GM18507 (cell line): ENCODE measurements at regions not wholly inside any gene's neighbourhood (a gene's known extent, or its start where the extent isn't known, plus 50 kb on each side); places are given as distances from the start of the nearest gene placed in this dataset.

Experiments used
- DNase-seq: peaks from one replicate; pipeline ENCODE4 v3.0.0; 2011; ENCODE audit warnings: low read depth; ENCODE audit not compliant: insufficient read length; ENCODE audit errors: extremely low spot score
- FAIRE-seq: peaks from 2 replicates; lab custom pipeline; 2011; peaks lifted over from hg19 to GRCh38; lab: Jason Lieb, UNC

DNA sequence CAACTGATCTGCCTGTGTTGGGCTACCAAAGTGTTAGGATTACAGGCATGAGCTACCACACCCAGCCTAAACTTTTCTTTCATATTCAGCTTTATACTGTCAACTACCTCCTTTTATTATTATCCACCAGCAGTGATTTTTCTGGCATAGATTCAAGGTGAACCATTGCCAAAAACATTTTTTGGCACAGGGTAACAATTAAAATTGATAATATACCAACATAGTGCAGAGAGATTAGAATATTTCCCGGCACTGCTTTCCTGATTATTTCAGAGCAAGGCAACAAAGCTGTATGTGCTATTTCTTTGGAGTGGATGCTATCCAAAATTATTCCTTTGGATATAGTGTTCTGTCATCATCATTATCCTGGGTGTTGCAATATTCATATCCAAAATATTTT is 781.6 kb upstream of the SOX9 start:
- FAIRE-seq: no peak

DNA sequence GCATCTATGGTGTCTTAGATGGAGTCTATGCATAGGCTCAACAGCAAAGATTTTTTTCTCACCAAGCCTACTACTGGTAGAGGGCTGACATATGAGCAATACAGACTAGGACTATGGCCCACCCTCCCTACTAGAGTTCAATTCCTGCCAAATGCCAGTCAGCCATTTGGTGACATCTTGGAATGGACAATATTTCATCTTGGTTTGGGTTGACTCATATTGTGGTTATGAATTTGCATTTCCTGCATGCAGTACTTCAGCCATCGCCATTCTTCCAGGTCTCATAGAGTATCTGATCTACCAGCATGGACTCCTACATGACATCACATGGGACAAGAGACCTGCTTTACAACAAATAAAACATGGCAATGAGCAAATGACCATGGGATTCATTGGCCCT is 778.1 kb upstream of the SOX9 start:
- DNase-seq: no peak
- no peak for FAIRE-seq

More for the DNA sequence above, 781.6 kb upstream of the SOX9 start:
- no peak for DNase-seq

DNA sequence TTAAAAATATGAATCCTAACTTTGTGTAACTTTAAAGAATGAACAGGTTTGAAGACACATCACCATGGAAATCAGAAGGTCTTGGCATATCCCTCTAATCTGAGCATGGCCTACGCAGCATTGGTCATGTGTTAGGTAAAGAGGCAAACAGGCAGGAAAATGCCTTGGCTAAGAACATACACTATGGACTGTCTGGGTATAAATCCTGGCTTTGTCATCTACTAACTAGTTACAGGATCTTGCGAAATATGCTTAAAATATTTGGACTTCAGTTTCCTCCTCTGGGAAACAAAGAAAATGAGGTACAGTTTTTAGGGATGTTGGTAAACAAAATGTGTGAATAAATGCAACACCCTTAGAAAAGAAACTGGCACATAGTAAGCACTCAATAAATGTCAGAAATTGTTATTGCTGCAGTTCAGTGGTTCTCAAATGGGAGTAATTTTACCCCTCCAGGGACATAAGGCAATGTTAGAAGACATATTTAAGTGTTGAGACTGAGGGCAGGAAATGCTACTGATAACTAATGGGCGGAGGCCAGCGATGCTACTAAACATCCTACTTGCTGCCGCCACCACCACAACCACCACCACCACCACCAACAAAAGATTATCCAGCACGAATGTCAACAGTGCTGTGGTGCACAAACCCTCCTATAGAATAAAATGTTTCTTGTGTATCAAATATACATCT is 770.8 kb upstream of the SOX9 start:
- FAIRE-seq: no peak
- no peak for DNase-seq

DNA sequence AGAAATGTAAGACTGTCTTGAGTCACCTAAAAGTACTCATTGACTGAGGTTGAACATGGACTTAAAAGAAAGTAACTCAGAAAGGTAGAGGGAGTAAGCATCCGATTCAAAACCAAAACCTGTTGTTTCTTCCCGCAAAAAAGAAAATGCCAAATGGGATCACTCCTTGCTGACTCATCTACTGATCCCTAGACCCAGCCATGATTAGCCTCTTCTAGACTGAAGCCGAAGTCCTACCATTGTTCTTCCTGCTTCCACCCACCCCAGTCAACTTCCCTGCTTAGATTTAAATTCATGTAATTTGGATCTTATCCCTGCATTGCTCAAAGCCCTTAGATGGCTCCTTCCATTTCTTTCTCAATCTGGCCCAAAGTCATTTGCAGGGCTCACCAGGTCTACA is 760.5 kb upstream of the SOX9 start:
- DNase-seq (no peak), FAIRE-seq (no peak)

DNA sequence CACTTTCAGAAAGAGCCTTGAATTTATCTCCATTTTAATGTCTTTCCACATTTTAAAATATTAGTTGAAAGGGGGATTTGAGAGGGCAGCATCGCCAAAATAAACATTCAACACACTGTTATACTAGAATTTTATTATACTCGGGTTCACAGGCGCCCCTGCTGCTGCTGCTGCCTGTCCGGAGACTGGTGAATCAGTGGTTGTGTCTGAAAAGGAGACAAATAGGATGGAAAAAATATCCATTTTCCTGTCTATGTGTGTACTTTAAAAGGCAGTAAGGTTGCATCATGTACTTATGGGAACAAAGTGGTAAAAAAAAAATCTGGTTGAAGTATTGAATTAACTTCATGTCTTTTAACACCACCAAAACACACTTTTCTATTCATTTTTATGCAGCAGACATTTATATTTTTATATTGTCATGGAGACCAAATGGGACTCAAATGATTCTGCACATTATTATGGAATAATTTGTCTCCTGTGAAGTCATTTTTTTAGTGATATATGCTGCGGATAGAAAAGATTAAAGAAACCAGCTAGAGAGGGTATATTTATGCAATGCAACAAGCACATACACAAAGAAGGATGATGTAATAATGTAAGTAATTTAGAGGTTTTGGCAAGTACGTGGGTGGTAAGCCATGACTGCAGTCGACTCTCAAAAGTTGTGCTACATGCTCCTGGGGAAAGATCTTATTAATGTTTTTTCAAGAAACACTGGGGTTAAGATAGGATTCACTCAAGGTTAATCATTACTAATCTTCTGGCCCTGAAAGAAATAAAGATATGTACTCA is 759.0 kb upstream of the SOX9 start:
- DNase-seq: no peak
- no peak for FAIRE-seq

DNA sequence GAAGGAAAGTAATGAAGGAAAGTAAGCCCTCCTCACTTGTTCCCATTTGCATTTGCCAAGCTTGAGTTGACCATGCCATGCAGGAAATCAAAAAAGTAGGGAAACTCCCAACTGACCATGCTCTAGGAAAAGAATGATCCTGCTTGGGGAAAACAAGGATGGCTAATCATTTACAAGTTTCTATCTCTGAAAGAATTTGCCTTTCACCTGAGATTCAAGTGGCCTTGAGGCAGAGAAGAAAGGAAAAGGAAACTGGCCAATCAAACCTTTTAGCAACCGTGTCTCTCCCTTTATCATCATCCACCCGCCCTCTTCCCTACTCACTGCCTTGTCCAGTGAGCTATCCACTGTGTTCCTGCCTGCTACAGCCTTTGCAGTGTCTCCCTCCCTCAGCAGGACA is 757.2 kb upstream of the SOX9 start:
- DNase-seq (no peak), FAIRE-seq (no peak)

DNA sequence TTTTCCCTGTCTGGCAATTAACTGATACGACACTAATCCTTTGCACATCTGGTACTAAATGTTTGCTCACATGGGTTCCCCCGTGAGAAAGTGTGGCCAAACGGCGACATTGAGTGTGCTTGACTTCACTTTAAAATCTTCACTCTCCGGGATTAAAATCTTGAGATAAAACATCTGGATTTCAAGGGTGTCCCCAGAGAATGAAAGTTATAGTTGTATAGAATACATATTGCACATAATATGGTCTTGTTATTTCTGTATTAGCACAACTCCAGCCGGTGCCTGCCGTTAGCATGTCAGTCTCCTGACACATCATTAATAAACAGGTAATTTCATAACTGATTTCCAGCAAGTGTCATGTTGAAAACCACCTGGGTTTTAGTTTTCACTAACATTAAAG is 749.0 kb upstream of the SOX9 start:
- FAIRE-seq: no peak

DNA sequence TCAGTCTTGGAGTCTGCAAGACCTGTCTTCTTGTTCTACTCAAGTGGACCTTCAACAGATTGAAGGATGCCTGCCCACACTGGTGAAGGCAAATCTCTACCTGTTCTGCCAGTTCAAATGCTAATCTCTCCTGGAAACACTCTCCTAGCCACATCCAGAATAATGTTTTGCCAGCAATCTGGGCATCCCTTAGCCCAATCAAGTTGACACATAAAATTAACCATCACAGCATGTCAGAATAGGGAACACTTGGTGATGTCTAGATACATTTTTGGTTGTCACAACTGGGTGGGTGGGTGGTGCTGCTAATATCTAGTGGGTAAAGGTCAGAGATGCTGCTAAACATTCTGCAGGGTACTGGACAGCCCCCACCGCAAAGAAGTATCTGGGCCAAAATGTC is 744.9 kb upstream of the SOX9 start:
- DNase-seq (no peak), FAIRE-seq (no peak)

More for the DNA sequence above, 749.0 kb upstream of the SOX9 start:
- no peak for DNase-seq

DNA sequence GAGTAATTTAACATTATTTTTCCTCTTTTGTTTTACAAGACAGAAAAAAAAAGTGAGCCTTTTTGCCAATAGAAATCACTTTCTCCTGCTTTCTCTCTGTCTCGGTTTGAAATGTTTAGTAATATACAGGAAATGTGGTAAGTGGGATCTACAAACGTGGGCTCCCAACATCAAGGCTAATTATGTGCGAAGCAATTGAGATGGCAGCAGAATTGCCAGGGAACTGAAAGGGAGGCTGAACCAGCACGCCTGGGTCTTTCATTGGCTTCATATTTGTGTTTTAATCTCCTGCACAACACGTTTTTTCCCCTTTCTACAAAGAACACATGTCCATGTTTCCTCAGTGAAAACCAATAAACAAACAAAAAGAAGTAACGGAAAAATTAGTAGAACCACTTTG is 743.9 kb upstream of the SOX9 start:
- FAIRE-seq: no peak

DNA sequence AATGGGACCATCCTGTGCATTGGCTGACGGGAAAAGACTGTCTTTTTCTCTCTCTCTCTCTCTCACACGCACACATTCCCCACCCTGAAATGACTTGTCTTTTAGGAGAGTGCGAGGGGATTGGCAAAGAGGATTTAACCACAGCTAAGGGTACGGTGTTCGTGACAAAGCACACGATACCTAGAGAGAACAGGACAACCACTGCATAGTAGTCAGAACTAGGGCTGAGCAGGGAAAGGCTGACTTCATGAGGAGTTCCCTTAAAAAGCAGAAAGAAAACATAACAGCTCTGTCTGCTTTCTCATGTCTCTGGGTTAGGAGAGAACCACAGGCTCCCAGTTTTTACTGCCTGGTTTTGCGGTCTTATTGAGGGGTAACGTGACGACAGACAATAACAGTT is 742.8 kb upstream of the SOX9 start:
- DNase-seq (no peak), FAIRE-seq (no peak)

More for the DNA sequence above, 743.9 kb upstream of the SOX9 start:
- no peak for DNase-seq

DNA sequence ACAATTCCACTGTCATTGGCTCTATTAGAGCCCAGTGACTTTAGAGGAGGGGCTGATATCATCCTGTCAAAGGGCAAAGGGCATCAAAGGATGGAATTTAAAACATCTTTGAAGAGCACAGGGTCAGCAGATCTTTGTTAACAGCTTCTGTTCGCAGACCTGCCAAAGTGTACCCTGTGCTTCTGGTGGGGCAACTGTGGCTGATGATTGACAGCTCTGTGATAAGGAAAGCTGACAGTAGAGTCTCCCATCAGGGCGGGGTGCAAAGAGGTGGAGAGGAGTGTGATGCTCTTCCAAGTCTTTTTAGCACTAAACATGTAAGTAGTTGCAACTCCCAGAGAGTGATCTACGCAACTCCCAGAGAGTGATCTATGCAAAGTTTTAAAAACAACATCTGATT is 742.1 kb upstream of the SOX9 start:
- FAIRE-seq (no peak), DNase-seq (no peak)

DNA sequence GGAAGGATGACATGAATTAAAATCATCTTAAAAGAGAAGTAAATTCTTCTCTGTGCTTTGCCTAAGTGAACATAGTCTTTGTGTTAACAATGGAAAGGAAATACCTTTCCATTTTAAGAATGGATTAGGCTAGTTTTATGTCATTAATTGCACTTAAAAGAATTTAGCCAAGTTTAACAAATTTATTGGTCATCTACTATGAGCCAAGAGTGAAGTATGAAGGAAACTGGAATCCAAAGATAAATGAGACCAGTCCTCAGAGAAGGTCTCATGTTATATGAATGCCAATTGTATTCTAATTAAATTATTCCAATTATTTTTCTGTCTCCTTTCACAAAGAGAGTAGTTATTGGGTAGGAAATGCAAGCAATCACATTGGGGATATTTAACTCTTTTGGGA is 741.3 kb upstream of the SOX9 start:
- no peak for DNase-seq
- no peak for FAIRE-seq

DNA sequence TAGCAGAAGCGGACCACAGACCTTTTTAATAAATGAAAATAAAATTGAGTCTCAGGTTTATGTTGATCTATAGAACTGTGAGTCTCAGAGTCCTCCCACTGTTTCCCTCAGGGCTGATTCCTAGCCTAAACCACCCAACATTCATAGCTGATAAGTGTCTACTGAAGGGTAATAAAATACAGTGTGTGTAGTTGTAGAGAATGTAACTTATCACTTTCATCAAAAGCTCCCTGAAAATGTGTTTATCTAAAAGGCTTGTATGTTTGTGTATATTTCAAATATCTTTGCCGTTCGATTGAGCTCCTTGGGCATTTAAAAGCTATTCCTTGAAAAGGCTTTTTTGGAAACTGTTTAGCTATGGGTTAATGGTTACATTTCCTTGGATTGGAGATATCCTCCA is 740.3 kb upstream of the SOX9 start:
- no peak for DNase-seq
- FAIRE-seq: no peak

DNA sequence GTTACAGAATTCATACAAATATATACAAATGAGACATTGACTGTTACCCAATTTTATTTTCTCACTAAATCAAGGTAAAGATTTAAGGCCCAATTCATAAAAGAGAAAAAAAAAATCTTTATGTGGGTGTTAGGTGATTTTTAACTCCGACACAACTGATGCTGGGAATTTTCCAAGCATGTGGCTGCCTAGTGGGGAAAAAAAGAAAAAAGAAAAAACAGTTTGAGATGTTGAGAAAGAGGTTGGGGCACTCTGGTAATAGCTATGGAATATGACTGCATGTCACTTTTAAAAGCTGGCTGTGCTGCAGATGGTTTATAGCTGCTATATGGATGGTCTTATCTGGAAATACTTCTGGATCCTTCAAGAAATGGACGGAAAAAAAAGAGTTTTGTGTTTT is 739.9 kb upstream of the SOX9 start:
- FAIRE-seq (no peak), DNase-seq (no peak)

DNA sequence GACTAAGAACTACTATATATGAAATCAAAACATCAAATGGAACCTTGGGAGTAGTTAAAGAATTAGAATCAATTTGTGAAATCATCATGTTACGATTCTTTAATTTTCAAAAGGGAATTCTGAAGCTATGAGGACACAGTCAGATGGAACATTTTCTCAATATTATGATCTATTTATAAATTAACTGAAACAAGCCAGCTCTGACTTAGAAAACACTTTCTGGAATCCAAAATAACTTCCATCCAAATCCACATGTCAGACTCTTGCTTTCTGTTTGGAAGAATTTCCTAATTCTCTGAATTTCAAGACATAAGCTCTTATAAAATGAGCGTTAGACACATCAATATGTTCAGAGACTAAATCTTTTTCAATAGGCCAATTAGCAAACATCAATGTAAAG is 737.7 kb upstream of the SOX9 start:
- DNase-seq: no peak
- FAIRE-seq: no peak

DNA sequence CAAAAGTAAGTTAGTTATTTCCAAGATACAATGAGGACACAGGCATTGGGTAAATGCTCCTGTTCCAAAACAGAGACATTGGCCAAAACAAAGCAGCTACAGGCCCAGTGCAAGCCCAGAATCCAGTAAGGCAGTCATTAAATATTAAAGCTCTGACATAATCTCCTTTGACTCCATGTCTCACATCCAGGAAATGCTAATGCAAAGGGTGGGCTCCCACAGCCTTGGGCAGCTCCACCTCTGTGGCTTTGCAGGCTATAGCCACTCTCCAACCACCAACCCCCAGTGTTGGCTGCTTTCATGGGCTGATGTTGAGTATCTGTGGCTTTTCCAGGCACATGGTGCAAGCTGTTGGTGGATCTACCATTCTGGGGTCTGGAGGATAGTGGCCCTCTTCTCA is 733.4 kb upstream of the SOX9 start:
- FAIRE-seq: no peak
- no peak for DNase-seq

DNA sequence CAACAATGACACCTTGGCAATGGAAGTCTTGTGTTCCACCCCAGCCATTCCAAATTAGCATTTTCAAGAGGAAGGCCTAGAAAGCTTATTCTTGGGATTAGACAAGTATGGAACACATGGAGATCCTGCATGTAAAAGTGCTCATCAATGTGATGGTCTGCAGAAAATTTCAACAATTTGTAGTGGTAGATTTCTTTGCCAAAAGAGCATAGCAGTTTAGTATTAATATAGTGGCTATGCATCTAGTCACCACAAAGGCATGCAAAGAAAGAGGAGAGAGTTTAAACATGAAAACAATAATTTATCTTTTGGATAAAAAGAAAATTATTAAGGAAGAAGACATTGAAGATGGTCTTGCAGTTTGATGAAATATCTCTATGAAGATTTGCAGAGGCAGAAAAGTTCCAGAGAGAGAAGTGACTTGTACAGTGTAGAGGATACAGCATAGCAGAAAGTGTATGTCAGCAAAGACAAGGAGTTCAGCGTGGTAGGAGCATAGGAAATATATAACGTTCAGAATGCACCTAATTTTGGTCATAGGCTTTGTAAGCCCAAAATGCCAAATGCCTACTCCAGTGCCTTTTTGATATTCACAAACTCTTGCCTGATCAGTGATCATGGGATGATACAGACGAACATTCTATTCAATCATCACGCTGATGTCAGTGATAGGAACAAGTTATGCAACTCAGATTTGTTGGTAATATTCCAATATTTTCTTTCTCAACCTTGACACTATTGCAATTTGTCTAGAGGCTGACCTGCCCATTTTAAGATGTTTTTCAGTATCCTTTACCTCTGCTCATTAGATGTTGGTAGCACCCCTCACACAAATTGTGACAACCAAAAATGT is 727.9 kb upstream of the SOX9 start:
- FAIRE-seq (no peak), DNase-seq (no peak)

DNA sequence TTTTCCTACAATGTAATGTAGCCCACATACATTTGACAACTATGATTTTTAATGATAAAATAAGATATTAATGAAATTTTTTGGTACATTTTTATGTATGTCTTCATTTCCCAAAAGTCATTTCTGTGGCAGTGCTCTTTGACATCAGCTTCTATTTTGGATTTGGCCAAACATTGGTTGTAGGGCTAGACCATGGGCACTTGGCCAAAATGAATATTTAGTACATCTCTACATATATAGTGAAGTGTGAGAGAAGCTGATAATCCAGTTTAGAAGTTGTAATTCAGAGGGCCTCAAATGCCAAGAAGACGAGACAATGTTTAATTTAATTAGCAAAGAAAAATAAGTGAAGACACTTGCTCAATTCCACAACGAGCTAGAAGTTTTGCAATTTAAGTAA is 724.9 kb upstream of the SOX9 start:
- FAIRE-seq (no peak), DNase-seq (no peak)

DNA sequence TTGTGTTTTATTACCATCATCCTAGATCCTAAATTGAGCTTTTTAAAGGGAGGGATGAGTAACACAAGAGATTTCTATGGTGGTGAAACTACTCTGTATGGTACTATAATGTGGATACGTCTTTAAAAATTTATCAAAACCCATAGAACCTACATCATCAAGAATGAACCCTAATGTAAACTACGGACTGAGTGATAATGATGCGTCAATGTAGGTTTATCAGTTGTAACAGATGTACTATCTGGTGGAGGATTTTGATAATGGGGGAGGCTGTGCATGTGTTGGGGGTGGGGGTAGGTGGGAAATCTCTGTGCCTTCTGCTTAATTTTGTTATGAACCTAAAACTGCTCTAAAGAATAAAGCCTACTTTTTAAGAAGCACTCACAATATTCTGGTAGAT is 724.1 kb upstream of the SOX9 start:
- no peak for FAIRE-seq
- no peak for DNase-seq

DNA sequence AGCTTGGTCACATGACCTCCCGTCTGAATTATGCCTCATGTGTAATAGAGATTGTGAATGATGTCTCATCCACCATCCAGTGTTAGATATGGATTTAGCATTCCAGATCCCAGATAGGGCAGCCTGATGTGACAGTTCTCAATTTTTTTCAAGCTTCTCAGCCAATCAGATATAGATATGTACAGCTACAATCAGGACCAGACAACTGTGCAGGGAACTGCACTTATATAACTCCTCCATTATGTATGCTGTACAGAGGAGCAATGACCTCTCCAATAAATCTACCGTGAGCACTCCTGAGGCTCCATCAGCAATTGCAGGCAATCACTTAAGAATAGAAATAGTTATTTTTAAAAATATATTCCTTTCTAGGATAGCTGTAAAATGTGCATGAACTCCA is 722.8 kb upstream of the SOX9 start:
- DNase-seq (no peak), FAIRE-seq (no peak)
